HepG2 (cell line): ENCODE measurements at regions not wholly inside any gene's neighbourhood (a gene's known extent, or its start where the extent isn't known, plus 50 kb on each side); places are given as distances from the start of the nearest gene placed in this dataset.
A peak's percentile ranks its signal among the peaks of the same experiment; 100 is the strongest.

Source experiments
- ADNP ChIP-seq: sonication (generic); formaldehyde crosslinking; IDR thresholded peaks from 2 replicates; pipeline ENCODE4 v1.4.0; 2020; ENCODE audit warnings: missing genetic modification reagents
- ATF1 ChIP-seq: IDR thresholded peaks from 2 replicates; pipeline ENCODE4 v1.6.1; 2016; ENCODE audit warnings: mild to moderate bottlenecking, control low read depth
- DDIT3 ChIP-seq: sonication (generic); formaldehyde crosslinking; IDR thresholded peaks from 2 replicates; pipeline ENCODE4 v1.4.0; 2020; ENCODE audit warnings: mild to moderate bottlenecking, missing genetic modification reagents
- DMTF1 ChIP-seq: sonication (generic); formaldehyde crosslinking; IDR thresholded peaks from 2 replicates; pipeline ENCODE4 v1.4.0; 2020; ENCODE audit warnings: mild to moderate bottlenecking, missing genetic modification reagents
- FOXA3 ChIP-seq: IDR thresholded peaks from 2 replicates; pipeline ENCODE4 v1.6.1; 2016; ENCODE audit warnings: missing genetic modification reagents, missing compliant biosample characterization
- GABPA ChIP-seq, 2 experiments: IDR thresholded peaks; 2 replicates each; pipeline ENCODE4 v1.6.1; 2011 to 2016; ENCODE audit warnings: low read depth in 2 of 2, low read length in 1 of 2, missing biosample characterization in 1 of 2, missing genetic modification characterization in 1 of 2
- HIC2 ChIP-seq: sonication (generic); formaldehyde crosslinking; IDR thresholded peaks from 2 replicates; pipeline ENCODE4 v1.9.0; 2022; ENCODE audit warnings: low read depth, missing genetic modification reagents
- HNF4A ChIP-seq: sonication (generic); formaldehyde crosslinking; IDR thresholded peaks from 2 replicates; pipeline ENCODE4 v1.4.0; 2020; ENCODE audit warnings: missing genetic modification reagents
- HOXA9 ChIP-seq: sonication (generic); formaldehyde crosslinking; IDR thresholded peaks from 2 replicates; pipeline ENCODE4 v1.8.1; 2022; ENCODE audit warnings: missing genetic modification reagents, mild to moderate bottlenecking, moderate library complexity, borderline replicate concordance
- IKZF5 ChIP-seq: IDR thresholded peaks from 2 replicates; pipeline ENCODE4 v1.6.1; 2018; ENCODE audit warnings: missing genetic modification reagents, mild to moderate bottlenecking, missing compliant biosample characterization
- NRL ChIP-seq: sonication (generic); formaldehyde crosslinking; IDR thresholded peaks from 2 replicates; pipeline ENCODE4 v1.5.0; 2020; ENCODE audit warnings: missing genetic modification reagents, mild to moderate bottlenecking, moderate library complexity, borderline replicate concordance
- RBM22 ChIP-seq: fragments of 200-400 bp; formaldehyde crosslinking; optimal IDR thresholded peaks from 2 replicates; pipeline ENCODE3; 2017; ENCODE audit warnings: mild to moderate bottlenecking, low read length, moderate library complexity
- SIX1 ChIP-seq: sonication (generic); formaldehyde crosslinking; IDR thresholded peaks from 2 replicates; pipeline ENCODE4 v1.4.0; 2020; ENCODE audit warnings: missing genetic modification reagents, borderline replicate concordance
- SIX4 ChIP-seq: sonication (generic); formaldehyde crosslinking; IDR thresholded peaks from 2 replicates; pipeline ENCODE4 v1.4.0; 2020; ENCODE audit warnings: missing genetic modification reagents
- TBL1XR1 ChIP-seq: fragments of 150-350 bp; IDR thresholded peaks from 2 replicates; pipeline ENCODE4 v1.6.1; 2014; ENCODE audit warnings: borderline replicate concordance, low read length; ENCODE audit not compliant: partially characterized antibody
- TERF1 ChIP-seq: sonication (generic); formaldehyde crosslinking; IDR thresholded peaks from 2 replicates; pipeline ENCODE4 v1.8.0; 2022; ENCODE audit warnings: mild to moderate bottlenecking, missing genetic modification reagents, moderate library complexity
- TFAP4 ChIP-seq: sonication (generic); IDR thresholded peaks from 2 replicates; pipeline ENCODE4 v1.6.1; 2016; ENCODE audit warnings: low read depth, borderline replicate concordance
- THAP7 ChIP-seq: sonication (generic); formaldehyde crosslinking; IDR thresholded peaks from 2 replicates; pipeline ENCODE4 v1.8.1; 2023; ENCODE audit warnings: mild to moderate bottlenecking, missing genetic modification reagents
- ZNF562 ChIP-seq: sonication (generic); formaldehyde crosslinking; IDR thresholded peaks from 2 replicates; pipeline ENCODE4 v1.8.0; 2022; ENCODE audit warnings: missing genetic modification reagents, borderline replicate concordance
- ZNF773 ChIP-seq: sonication (generic); formaldehyde crosslinking; IDR thresholded peaks from 2 replicates; pipeline ENCODE4 v1.4.0; 2020; ENCODE audit warnings: missing genetic modification reagents, borderline replicate concordance

GRCh38 chr6:26304797-26305640 is 60.0 kb upstream of the BTN3A2 start (continued):
- TF ChIP-seq TERF1 (CRISPR knock-in tag): no peak
- peak; percentile 53; the same call in 1 of the 2 replicates for TF ChIP-seq ADNP (CRISPR knock-in tag)
- TF ChIP-seq THAP7 (CRISPR knock-in tag): no peak
- no peak; the same call in 1 of the 2 replicates for TF ChIP-seq SIX1
- no peak for TF ChIP-seq HOXA9
- TF ChIP-seq TFAP4: peak; percentile 58; the same call in 1 of the 2 replicates
- TF ChIP-seq TBL1XR1: peak; percentile 53
- TF ChIP-seq SIX4 (CRISPR knock-in tag): 0 out of 2 replicates have a peak, but pooled peaks have one; percentile 39
- TF ChIP-seq HNF4A (CRISPR knock-in tag): no peak
- TF ChIP-seq GABPA (IDR thresholded peaks at IDR 0.05; ENCODE audit: low read depth, low read length): no peak
- 0 out of 2 replicates have a peak, but pooled peaks have one; percentile 16 for TF ChIP-seq GABPA (CRISPR knock-in tag; IDR thresholded peaks at IDR 0.05; ENCODE audit: low read depth)
- TF ChIP-seq DDIT3 (CRISPR knock-in tag): no peak
- TF ChIP-seq ZNF562 (CRISPR knock-in tag): no peak
- peak; percentile 78 for TF ChIP-seq ATF1 (CRISPR knock-in tag)
- TF ChIP-seq HIC2 (CRISPR knock-in tag): no peak
- peak; percentile 77 for TF ChIP-seq RBM22
- no peak for TF ChIP-seq DMTF1 (CRISPR knock-in tag)
- no peak for TF ChIP-seq ZNF773
- TF ChIP-seq IKZF5 (CRISPR knock-in tag): peak; percentile 82
- no peak for TF ChIP-seq NRL (CRISPR knock-in tag)
- TF ChIP-seq FOXA3 (CRISPR knock-in tag): peak; percentile 65
